HepG2 (cell line): ENCODE measurements at regions not wholly inside any gene's neighbourhood (a gene's known extent, or its start where the extent isn't known, plus 50 kb on each side); places are given as distances from the start of the nearest gene placed in this dataset.
A peak's percentile ranks its signal among the peaks of the same experiment; 100 is the strongest.

Experiments
- ATAC-seq: fragments of 200-7000 bp; cut with Tn5 transposase; 3 replicates; pipeline ENCODE4 v1.9.1; 2020; ENCODE audit warnings: mild to moderate bottlenecking, moderate library complexity
- BruUV-seq: library from RNA; stranded (reverse); fragments of 400-500 nt; replicated peaks from 2 replicates; lab custom pipeline; 2021; lab: Mats Ljungman, UMichigan
- CTCF ChIA-PET: fragments of 300-600 bp; formaldehyde crosslinking; extraction: SDS; loops from one replicate; lab custom pipeline; 2021; ENCODE audit warnings: low total read pairs, inconsistent platforms, low intra/inter-chr PET ratio; lab: Yijun Ruan, JAX
- POLR2A ChIA-PET: fragments of 350-600 bp; sonication (Branson Sonifier 250); formaldehyde crosslinking; loops from one replicate; lab custom pipeline; 2020; ENCODE audit warnings: antibody characterized with exemption, inconsistent platforms; lab: Yijun Ruan, JAX
- DNase-seq: peaks from one replicate; pipeline ENCODE4 v3.0.0-alpha.2; 2015; ENCODE audit warnings: low spot score
- FAIRE-seq: peaks from 3 replicates; lab custom pipeline; 2011; peaks lifted over from hg19 to GRCh38; lab: Jason Lieb, UNC
- H2AFZ ChIP-seq: one replicate; pipeline ENCODE4 v1.6.1; 2011; ENCODE audit warnings: low read length, inconsistent platforms
- H3K27ac ChIP-seq: fragments of 300-600 bp; 3 replicates; pipeline ENCODE4 v1.8.0; 2011; ENCODE audit warnings: mixed run types, mild to moderate bottlenecking, mixed read lengths, low read length, inconsistent platforms; ENCODE audit not compliant: insufficient read depth; ENCODE audit errors: extremely low read length
- H3K27me3 ChIP-seq, 2 experiments: fragments of 200-600 bp in 1 of 2; 2 replicates in 1 of 2; 3 replicates in 1 of 2; pipeline versions ENCODE4 v1.6.0 to v1.8.0; 2011; ENCODE audit warnings: low read length in 2 of 2, mild to moderate bottlenecking in 2 of 2, moderate library complexity in 2 of 2, inconsistent platforms in 1 of 2; ENCODE audit not compliant: insufficient read depth in 2 of 2, control insufficient read depth in 1 of 2
- H3K36me3 ChIP-seq, 2 experiments: fragments of 200-600 bp in 1 of 2; replicated peaks in 1 of 2; 2 replicates in 1 of 2; 3 replicates in 1 of 2; pipeline versions ENCODE4 v1.5.1 to v1.8.0; 2011; ENCODE audit warnings: low read length in 2 of 2, inconsistent platforms in 1 of 2; ENCODE audit not compliant: insufficient read depth in 2 of 2, control insufficient read depth in 1 of 2
- H3K4me1 ChIP-seq: 2 replicates; pipeline ENCODE4 v1.5.1; 2012; ENCODE audit warnings: low read length, inconsistent platforms; ENCODE audit not compliant: insufficient read depth
- H3K4me2 ChIP-seq: 2 replicates; pipeline ENCODE4 v1.6.0; 2011; ENCODE audit warnings: low read depth, low read length, inconsistent platforms
- H3K4me3 ChIP-seq, 3 experiments: fragments of 200-600 bp in 1 of 3; sonication (generic), shearing (Covaris generic) in 1 of 3; replicated peaks in 1 of 3; 2 replicates each; pipeline ENCODE4 v1.5.1; 2011 to 2016; ENCODE audit warnings: low read length in 3 of 3, inconsistent platforms in 2 of 3, low read depth in 2 of 3, mild to moderate bottlenecking in 2 of 3, control low read depth in 1 of 3, mixed read lengths in 1 of 3; ENCODE audit not compliant: insufficient read depth in 1 of 3
- H3K79me2 ChIP-seq: one replicate; pipeline ENCODE4 v1.6.1; 2011; ENCODE audit warnings: low read length, inconsistent platforms; ENCODE audit not compliant: insufficient read depth
- H3K9ac ChIP-seq: 2 replicates; pipeline ENCODE4 v1.6.0; 2011; ENCODE audit warnings: mild to moderate bottlenecking, low read depth, low read length, inconsistent platforms; ENCODE audit not compliant: insufficient read depth
- H3K9me3 ChIP-seq: 2 replicates; pipeline ENCODE4 v1.5.1; 2012; ENCODE audit warnings: mild to moderate bottlenecking, low read length
- H4K20me1 ChIP-seq: 2 replicates; pipeline ENCODE4 v1.6.0; 2011; ENCODE audit warnings: inconsistent platforms, mild to moderate bottlenecking, low read length, moderate library complexity; ENCODE audit not compliant: insufficient read depth
- HNF4G ChIP-seq, 2 experiments: sonication (generic) in 1 of 2; formaldehyde crosslinking in 1 of 2; IDR thresholded peaks; 2 replicates each; pipeline versions ENCODE4 v1.4.0 to v1.6.1; 2011 to 2020; ENCODE audit warnings: borderline replicate concordance in 2 of 2, low read depth in 2 of 2, mild to moderate bottlenecking in 2 of 2, low read length in 1 of 2, missing genetic modification reagents in 1 of 2, moderate library complexity in 1 of 2
- LCORL ChIP-seq, 2 experiments: fragments of 450-650 bp in 1 of 2; sonication (generic) in 1 of 2; formaldehyde crosslinking in 1 of 2; IDR thresholded peaks; 2 replicates each; pipeline versions ENCODE4 v1.5.0 to v1.6.1; 2017 to 2020; ENCODE audit warnings: antibody characterized with exemption in 1 of 2, missing genetic modification reagents in 1 of 2
- PTBP1 ChIP-seq: fragments of 200-400 bp; formaldehyde crosslinking; IDR thresholded peaks from 2 replicates; pipeline ENCODE4 v1.6.1; 2018; ENCODE audit warnings: low read length, low read depth; ENCODE audit not compliant: poor library complexity, severe bottlenecking
- ZKSCAN5 ChIP-seq: sonication (generic); formaldehyde crosslinking; IDR thresholded peaks from 2 replicates; pipeline ENCODE4 v1.5.1; 2020; ENCODE audit warnings: mild to moderate bottlenecking, missing genetic modification reagents
- ZNF496 ChIP-seq: sonication (generic); formaldehyde crosslinking; IDR thresholded peaks from 2 replicates; pipeline ENCODE4 v1.8.1; 2023; ENCODE audit warnings: mild to moderate bottlenecking, moderate library complexity, missing genetic modification reagents; ENCODE audit not compliant: insufficient replicate concordance
- ZNF703 ChIP-seq: sonication (generic); formaldehyde crosslinking; IDR thresholded peaks from 2 replicates; pipeline ENCODE4 v1.5.1; 2020; ENCODE audit warnings: missing genetic modification reagents, mild to moderate bottlenecking, moderate library complexity, borderline replicate concordance
- ZNF713 ChIP-seq: sonication (generic); formaldehyde crosslinking; IDR thresholded peaks from 2 replicates; pipeline ENCODE4 v1.4.0; 2020; ENCODE audit warnings: mild to moderate bottlenecking, missing genetic modification reagents
- ZNF850 ChIP-seq: sonication (generic); formaldehyde crosslinking; conservative IDR thresholded peaks from 2 replicates; pipeline ENCODE4 v1.9.0; 2021; ENCODE audit warnings: mild to moderate bottlenecking, missing genetic modification reagents
- WGBS: methylation state at CpG from one replicate; pipeline ENCODE4 v1.1.6; 2017; ENCODE audit warnings: low lambda C conversion rate; 5-methylcytosine and 5-hydroxymethylcytosine counted together
- in situ Hi-C: cut with HindIII; loops from 2 replicates; pipeline ENCODE4 v1.10.0; 2017; ENCODE audit warnings: low pct_unique_long_range_greater_than_20kb; ENCODE audit not compliant: extremely low pct_ligation_motif_present
- intact Hi-C: fragments of 100-400 bp; cut with micrococcal nuclease; formaldehyde crosslinking; loops from one replicate; pipeline ENCODE4 v1.10.0; 2022; ENCODE audit not compliant: unreplicated experiment
- TF ChIP-seq, protein P1 (sequence below): sonication (generic); formaldehyde crosslinking; IDR thresholded peaks from 2 replicates; pipeline ENCODE4 v1.9.0; 2022; ENCODE audit warnings: missing genetic modification reagents, mild to moderate bottlenecking, borderline replicate concordance
- TF ChIP-seq, protein P2 (sequence below): sonication (generic); formaldehyde crosslinking; IDR thresholded peaks from 2 replicates; pipeline ENCODE4 v1.4.0; 2020; ENCODE audit warnings: mild to moderate bottlenecking, missing genetic modification reagents
- TF ChIP-seq, protein P3 (sequence below): sonication (generic); formaldehyde crosslinking; IDR thresholded peaks from 2 replicates; pipeline ENCODE4 v1.5.0; 2020; ENCODE audit warnings: missing genetic modification reagents, mild to moderate bottlenecking, borderline replicate concordance
- TF ChIP-seq, protein P4 (sequence below): sonication (generic); formaldehyde crosslinking; IDR thresholded peaks from 2 replicates; pipeline ENCODE4 v1.5.0; 2020; ENCODE audit warnings: missing genetic modification reagents

DNA sequence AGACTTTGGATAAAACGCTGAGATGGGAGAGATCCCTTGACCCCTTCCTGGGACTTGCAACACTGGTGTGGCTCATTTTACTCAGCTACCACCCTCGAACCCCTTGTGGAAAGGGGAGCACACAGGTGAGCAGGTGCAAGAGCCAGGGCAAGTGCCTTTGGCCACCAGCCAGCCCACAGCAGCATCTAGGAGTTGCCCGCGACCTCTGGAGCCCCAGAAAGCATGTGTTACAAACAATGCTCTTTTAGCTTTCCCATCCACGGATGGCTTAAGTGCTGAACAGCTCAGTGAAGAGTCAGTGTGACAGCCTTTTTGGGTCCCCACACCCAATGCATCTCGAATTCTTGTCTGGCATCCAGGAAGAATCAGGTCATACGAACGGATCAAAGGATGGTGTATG, 197.8 kb downstream of the MEMO1 start:
- POLR2A ChIA-PET: no interaction called here
- H2AFZ ChIP-seq: no peak overlapping the region
- CTCF ChIA-PET: no interaction called here

DNA sequence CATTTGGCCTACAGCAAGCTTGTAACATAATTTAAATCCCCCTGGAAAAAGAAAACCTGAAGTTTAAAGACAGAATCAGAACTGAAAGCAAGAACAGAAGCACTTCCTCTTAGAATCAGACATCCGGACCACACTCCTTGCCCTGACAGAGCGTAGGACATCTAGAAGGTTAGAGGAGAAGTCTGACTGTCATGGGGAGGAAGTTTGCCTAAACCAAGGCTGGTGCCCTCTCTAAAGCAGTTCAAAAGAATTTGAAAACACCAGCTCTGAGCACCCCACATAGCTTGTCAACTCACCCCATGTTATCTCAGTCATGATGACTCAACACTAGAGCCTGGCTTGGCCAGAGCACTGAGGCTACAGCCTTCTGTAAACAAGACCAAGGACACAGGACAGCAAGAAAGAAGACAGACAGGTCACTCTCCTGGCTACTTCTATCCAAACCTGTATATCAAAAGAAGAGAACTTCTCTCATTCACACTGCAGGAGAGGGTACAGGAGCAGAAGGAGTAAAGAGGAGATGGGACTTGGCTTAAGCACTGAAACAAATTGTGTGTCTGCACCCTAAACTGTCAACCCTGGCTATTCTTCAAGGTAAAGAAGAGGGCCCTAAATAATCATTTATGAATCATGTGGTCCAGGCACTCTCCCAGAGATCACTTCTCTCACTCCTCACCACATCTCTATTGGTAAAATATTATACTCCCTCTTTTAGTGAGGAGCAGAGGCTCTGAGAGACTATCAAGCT, 198.6 kb downstream of the MEMO1 start:
- no TSS peak for BruUV-seq
- Histone ChIP-seq H3K9me3 (no peaks in the 10 kb centered on the region), H3K4me2 (peak overlapping the region; percentile 76), H3K27me3 (no peaks in the 10 kb centered on the region), H3K79me2 (no peaks in the 10 kb centered on the region), H3K4me1 (peaks cover 37% of the 10 kb centered on the region), H2AFZ (peak overlapping the region; percentile 68), H3K36me3 (no peaks in the 10 kb centered on the region), H3K9ac (peak overlapping the region; percentile 51), H4K20me1 (no peaks in the 10 kb centered on the region), H3K27ac (peak overlapping the region; percentile 58), H3K4me3 (peak overlapping the region; percentile 24 to 39 (median 34); a peak in 5 of 6 replicates)
- peak; percentile 96 for FAIRE-seq
- ChIA-PET POLR2A (interaction anchor here (1.3 kb wide), 1 partner anchor 353 kb away, joined by 4 read pairs; the partner anchor contains the start of gene SLC30A6), CTCF (no interaction called here)
- DNase-seq: peak; percentile 93
- intact Hi-C loops: no loop called here
- in situ Hi-C loops: no loop called here
- 9% methylated on average over 2 of the region's 2 CpGs for WGBS
- ATAC-seq: peak; percentile 100
- TF ChIP-seq ZNF703 (CRISPR knock-in tag): no peak
- TF ChIP-seq, protein P1, sequence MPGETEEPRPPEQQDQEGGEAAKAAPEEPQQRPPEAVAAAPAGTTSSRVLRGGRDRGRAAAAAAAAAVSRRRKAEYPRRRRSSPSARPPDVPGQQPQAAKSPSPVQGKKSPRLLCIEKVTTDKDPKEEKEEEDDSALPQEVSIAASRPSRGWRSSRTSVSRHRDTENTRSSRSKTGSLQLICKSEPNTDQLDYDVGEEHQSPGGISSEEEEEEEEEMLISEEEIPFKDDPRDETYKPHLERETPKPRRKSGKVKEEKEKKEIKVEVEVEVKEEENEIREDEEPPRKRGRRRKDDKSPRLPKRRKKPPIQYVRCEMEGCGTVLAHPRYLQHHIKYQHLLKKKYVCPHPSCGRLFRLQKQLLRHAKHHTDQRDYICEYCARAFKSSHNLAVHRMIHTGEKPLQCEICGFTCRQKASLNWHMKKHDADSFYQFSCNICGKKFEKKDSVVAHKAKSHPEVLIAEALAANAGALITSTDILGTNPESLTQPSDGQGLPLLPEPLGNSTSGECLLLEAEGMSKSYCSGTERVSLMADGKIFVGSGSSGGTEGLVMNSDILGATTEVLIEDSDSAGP (CRISPR knock-in tag): no peak; the same call in 1 of the 2 replicates
- TF ChIP-seq, protein P2, sequence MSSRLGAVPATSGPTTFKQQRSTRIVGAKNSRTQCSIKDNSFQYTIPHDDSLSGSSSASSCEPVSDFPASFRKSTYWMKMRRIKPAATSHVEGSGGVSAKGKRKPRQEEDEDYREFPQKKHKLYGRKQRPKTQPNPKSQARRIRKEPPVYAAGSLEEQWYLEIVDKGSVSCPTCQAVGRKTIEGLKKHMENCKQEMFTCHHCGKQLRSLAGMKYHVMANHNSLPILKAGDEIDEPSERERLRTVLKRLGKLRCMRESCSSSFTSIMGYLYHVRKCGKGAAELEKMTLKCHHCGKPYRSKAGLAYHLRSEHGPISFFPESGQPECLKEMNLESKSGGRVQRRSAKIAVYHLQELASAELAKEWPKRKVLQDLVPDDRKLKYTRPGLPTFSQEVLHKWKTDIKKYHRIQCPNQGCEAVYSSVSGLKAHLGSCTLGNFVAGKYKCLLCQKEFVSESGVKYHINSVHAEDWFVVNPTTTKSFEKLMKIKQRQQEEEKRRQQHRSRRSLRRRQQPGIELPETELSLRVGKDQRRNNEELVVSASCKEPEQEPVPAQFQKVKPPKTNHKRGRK (CRISPR knock-in tag): no peak
- TF ChIP-seq ZNF850 (CRISPR knock-in tag): no peak
- no peak for TF ChIP-seq ZKSCAN5 (CRISPR knock-in tag)
- TF ChIP-seq HNF4G (IDR thresholded peaks at IDR 0.05; ENCODE audit: borderline replicate concordance, low read depth, low read length): no peak
- TF ChIP-seq HNF4G (CRISPR knock-in tag; IDR thresholded peaks at IDR 0.05; ENCODE audit: borderline replicate concordance, low read depth): no peak
- TF ChIP-seq ZNF496 (CRISPR knock-in tag): no peak

More for the DNA sequence above, 197.8 kb downstream of the MEMO1 start:
- Histone ChIP-seq H3K9me3 (no peaks in the 10 kb centered on the region), H3K4me1 (peaks cover 37% of the 10 kb centered on the region), H3K36me3 (no peaks in the 10 kb centered on the region), H3K27me3 (no peaks in the 10 kb centered on the region), H3K4me3 (no peak overlapping the region), H3K27ac (no peak overlapping the region), H3K9ac (no peak overlapping the region), H3K79me2 (no peaks in the 10 kb centered on the region), H4K20me1 (no peaks in the 10 kb centered on the region), H3K4me2 (peak overlapping the region; percentile 32; the same call in 1 of the 2 replicates)
- intact Hi-C loops: no loop called here
- DNase-seq (no peak), FAIRE-seq (no peak), ATAC-seq (peak; percentile 9; the same call in 1 of the 3 replicates)
- TF ChIP-seq, protein P3, sequence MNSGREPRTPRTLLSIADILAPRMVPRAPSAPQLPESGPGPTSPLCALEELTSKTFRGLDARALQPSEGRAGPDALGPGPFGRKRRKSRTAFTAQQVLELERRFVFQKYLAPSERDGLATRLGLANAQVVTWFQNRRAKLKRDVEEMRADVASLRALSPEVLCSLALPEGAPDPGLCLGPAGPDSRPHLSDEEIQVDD (CRISPR knock-in tag): 0 out of 2 replicates have a peak, but pooled peaks have one; percentile 44
- TF ChIP-seq, protein P4, sequence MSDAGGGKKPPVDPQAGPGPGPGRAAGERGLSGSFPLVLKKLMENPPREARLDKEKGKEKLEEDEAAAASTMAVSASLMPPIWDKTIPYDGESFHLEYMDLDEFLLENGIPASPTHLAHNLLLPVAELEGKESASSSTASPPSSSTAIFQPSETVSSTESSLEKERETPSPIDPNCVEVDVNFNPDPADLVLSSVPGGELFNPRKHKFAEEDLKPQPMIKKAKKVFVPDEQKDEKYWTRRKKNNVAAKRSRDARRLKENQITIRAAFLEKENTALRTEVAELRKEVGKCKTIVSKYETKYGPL (CRISPR knock-in tag): no peak
- TF ChIP-seq PTBP1 (no peak), ZNF713 (CRISPR knock-in tag) (no peak), LCORL (IDR thresholded peaks at IDR 0.05) (no peak), LCORL (CRISPR knock-in tag; IDR thresholded peaks at IDR 0.05) (no peak)
- WGBS: 26% methylated on average over 8 of the region's 8 CpGs
- no TSS peak for BruUV-seq
- in situ Hi-C loops: no loop called here
